ENCODE measurements at regions not wholly inside any gene's neighbourhood (a gene's known extent, or its start where the extent isn't known, plus 50 kb on each side); places are given as distances from the start of the nearest gene placed in this dataset.

DNA sequence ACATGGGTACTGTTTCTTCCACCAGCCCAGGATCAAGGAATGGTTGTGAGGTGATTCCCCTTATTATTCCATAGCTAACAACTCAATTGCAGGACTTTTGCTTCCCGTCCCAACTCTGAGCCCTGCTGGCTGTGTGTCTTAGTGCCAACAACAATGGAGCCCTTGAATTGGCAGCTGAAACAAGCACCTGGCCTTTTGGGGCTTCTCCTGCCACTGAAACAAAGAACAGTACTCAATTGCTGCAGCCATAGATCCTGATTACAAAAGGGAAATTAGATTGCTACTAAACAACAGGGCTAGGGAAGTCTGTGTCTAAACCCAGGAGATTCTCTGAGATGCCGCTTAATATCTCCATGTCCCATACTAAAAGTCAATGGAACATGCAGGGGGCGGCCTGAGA lies 61.3 kb upstream of the CARMIL1 start:
- no peak overlapping the region for H2AK5ac ChIP-seq (ENCODE audit: low read depth, low read length)
- no peak overlapping the region for H4K91ac ChIP-seq (replicated peaks; ENCODE audit: insufficient read length, low read length)
- no peak overlapping the region for H2BK12ac ChIP-seq (ENCODE audit: low read depth, low read length)
- no peaks in the 10 kb centered on the region for H3K36me3 ChIP-seq (ENCODE audit: control insufficient read depth in 2 of 4, insufficient read depth in 4 of 4, low read length in 3 of 4)
- ChIA-PET POLR2A (ENCODE audit: partially characterized antibody) (no interaction called here), CTCF (ENCODE audit: partially characterized antibody) (interaction anchor here (0.7 to 1.7 kb wide), 4 partner anchors 272 to 500 kb away, joined by 3 to 6 read pairs (median 4); no protein-coding TSS in a partner anchor)
- H3K23ac ChIP-seq (ENCODE audit: insufficient read length), result no peak overlapping the region
- 0 out of 2 replicates have a peak overlapping the region, but pooled peaks have one; percentile 29 for H2BK15ac ChIP-seq (ENCODE audit: low read length)
- H3K23me2 ChIP-seq (ENCODE audit: low read depth, low read length), result no peaks in the 10 kb centered on the region
- H3K27ac ChIP-seq (ENCODE audit: low read depth, low read length), result no peak overlapping the region
- H3K4me1 ChIP-seq (replicated peaks in 1 of 4; ENCODE audit: control insufficient read depth in 3 of 4, insufficient read depth in 4 of 4, low read length in 3 of 4), result peaks cover 0 to 5% (median 0%) of the 10 kb centered on the region in 4 experiments; a peak in 1 of 7 replicates
- H3K79me2 ChIP-seq (ENCODE audit: control insufficient read depth in 1 of 2, insufficient read depth in 2 of 2, low read length in 2 of 2), result no peaks in the 10 kb centered on the region
- H3K14ac ChIP-seq (ENCODE audit: insufficient read length), result no peak overlapping the region
- H2AFZ ChIP-seq (ENCODE audit: low read length), result 0 out of 2 replicates have a peak overlapping the region, but pooled peaks have one; percentile 82
- WGBS, 2 experiments (ENCODE audit: extremely low coverage in 1 of 2, insufficient coverage in 1 of 2, insufficient read length in 1 of 2, insufficient replicate concordance in 2 of 2, low coverage in 1 of 2, low lambda C conversion rate in 2 of 2, missing lambda C conversion rate in 1 of 2), result 84% methylated on average over 3 of the region's 3 CpGs; no CpG with 5 or more reads in 1 of the 2 experiments
- no peak overlapping the region for H2BK5ac ChIP-seq (ENCODE audit: low read depth, low read length)
- H4K20me1 ChIP-seq (replicated peaks in 1 of 2; ENCODE audit: control insufficient read depth in 1 of 2, insufficient read depth in 2 of 2, low read length in 2 of 2), result no peaks in the 10 kb centered on the region
- no peak overlapping the region for H3K18ac ChIP-seq (ENCODE audit: extremely low read depth, low read length)
- H4K5ac ChIP-seq (ENCODE audit: insufficient read length, low read depth, low read length), result no peak overlapping the region
- no peak overlapping the region for H3K4me2 ChIP-seq (ENCODE audit: insufficient read depth in 1 of 2, low read depth in 2 of 2, low read length in 2 of 2)
- FAIRE-seq, result no peak
- H3K56ac ChIP-seq (replicated peaks; ENCODE audit: insufficient read length, low read depth, low read length), result no peak overlapping the region
- no peak overlapping the region for H3K4ac ChIP-seq (replicated peaks; ENCODE audit: insufficient read length, low read depth, low read length)
- no peak overlapping the region for H3K4me3 ChIP-seq (ENCODE audit: extremely low read depth in 1 of 4, insufficient read depth in 2 of 4, low read depth in 3 of 4, low read length in 4 of 4)
- no peak overlapping the region for H2BK20ac ChIP-seq (ENCODE audit: low read length)
- H3K79me1 ChIP-seq (ENCODE audit: low read depth, low read length), result no peaks in the 10 kb centered on the region
- no peaks in the 10 kb centered on the region for H3K27me3 ChIP-seq (replicated peaks in 1 of 4; ENCODE audit: control insufficient read depth in 3 of 4, extremely low read depth in 1 of 4, insufficient read depth in 3 of 4, low read length in 3 of 4)
- H3K9ac ChIP-seq (replicated peaks in 1 of 4; ENCODE audit: extremely low read depth in 1 of 4, low read depth in 3 of 4, low read length in 3 of 4), result no peak overlapping the region
- no peak overlapping the region for H4K8ac ChIP-seq (ENCODE audit: extremely low read depth, insufficient read depth, low read length)
- no peak for DNase-seq (ENCODE audit: low read depth in 1 of 2, low spot score in 2 of 2)
- no peak overlapping the region for H2BK120ac ChIP-seq (replicated peaks; ENCODE audit: low read depth, low read length)
- H3K9me3 ChIP-seq (ENCODE audit: insufficient read depth in 2 of 2, low read depth in 1 of 2, low read length in 1 of 2), result no peaks in the 10 kb centered on the region
- TF ChIP-seq ASH2L (IDR thresholded peaks at IDR 0.05; ENCODE audit: low read length) (no peak), RAD21 (IDR thresholded peaks at IDR 0.05 in 1 of 2, conservative IDR thresholded peaks at IDR 0.05 in 1 of 2; ENCODE audit: low read depth in 2 of 2, low read length in 2 of 2) (no peak), EP300 (IDR thresholded peaks at IDR 0.05; ENCODE audit: borderline replicate concordance in 1 of 2, low read depth in 2 of 2, low read length in 2 of 2) (no peak), CHD2 (IDR thresholded peaks at IDR 0.05; ENCODE audit: low read length) (no peak), SP2 (IDR thresholded peaks at IDR 0.05; ENCODE audit: low read length) (no peak), TBP (IDR thresholded peaks at IDR 0.05; ENCODE audit: low read depth, low read length) (no peak), CEBPB (IDR thresholded peaks at IDR 0.05; ENCODE audit: low read depth, low read length) (no peak)

Measured in H1 (cell line).